SK-N-SH (cell line): ENCODE measurements at regions not wholly inside any gene's neighbourhood (a gene's known extent, or its start where the extent isn't known, plus 50 kb on each side); places are given as distances from the start of the nearest gene placed in this dataset.

Experiments
- EZH2phosphoT487 ChIP-seq: fragments of 200-600 bp; sonication (generic); IDR thresholded peaks from 2 replicates; pipeline ENCODE4 v1.6.1; 2017; ENCODE audit warnings: low read depth, mixed run types, mild to moderate bottlenecking, antibody characterized with exemption, moderate library complexity, borderline replicate concordance
- GATA2 ChIP-seq: sonication (generic); formaldehyde crosslinking; IDR thresholded peaks from 2 replicates; pipeline ENCODE4 v1.5.0; 2020; ENCODE audit warnings: mild to moderate bottlenecking, missing genetic modification reagents
- JUND ChIP-seq: IDR thresholded peaks from 2 replicates; pipeline ENCODE4 v1.4.0; 2012
- MXI1 ChIP-seq: IDR thresholded peaks from 2 replicates; pipeline ENCODE4 v1.6.1; 2012; ENCODE audit warnings: mild to moderate bottlenecking, low read depth, low read length, improper control_type of control experiment
- small RNA-seq, 7 experiments: library from RNA; depleted of rRNA; stranded (forward); fragments of <200 nt; gene quantifications; one replicate each; pipeline ENCODE3, GENCODE V24; 2012

DNA sequence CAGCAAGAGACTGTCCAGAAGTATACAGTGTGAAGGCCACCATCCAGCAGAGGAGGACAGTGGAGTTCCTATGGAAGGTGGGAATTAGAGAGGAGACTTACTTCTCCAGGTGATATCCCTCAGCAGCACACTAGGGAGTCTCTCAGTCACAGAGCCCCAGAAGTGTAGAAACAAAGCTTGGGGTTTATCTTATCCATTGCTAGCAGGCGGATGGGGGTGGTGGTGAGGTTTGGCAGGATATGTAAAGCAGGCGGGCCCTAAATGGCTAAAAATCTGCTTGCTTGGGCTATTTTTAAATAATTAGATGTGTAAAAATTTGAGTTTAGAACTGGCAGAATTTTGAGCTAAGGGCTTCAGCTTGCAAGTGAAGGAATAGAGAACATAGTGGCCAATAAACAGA is 50.1 kb upstream of the RGS18 start (continued):
- TF ChIP-seq EZH2phosphoT487: no peak
- TF ChIP-seq MXI1: no peak
- no peak for TF ChIP-seq JUND
- TF ChIP-seq GATA2 (CRISPR knock-in tag): no peak

Small RNAs in the stretch of these regions (small RNA-seq; reads per million reads assigned to genes)
- gene AL139135.1 (0 reads per million in 7 experiments), gene AL713866.2 (0 reads per million in 7 experiments)
